GM12878 (cell line): ENCODE measurements at regions not wholly inside any gene's neighbourhood (a gene's known extent, or its start where the extent isn't known, plus 50 kb on each side); places are given as distances from the start of the nearest gene placed in this dataset.

Source experiments
- ATAC-seq: fragments of 200-7000 bp; cut with Tn5 transposase; 3 replicates; pipeline ENCODE4 v1.9.1; 2020; ENCODE audit warnings: mild to moderate bottlenecking, moderate library complexity
- BruUV-seq: library from RNA; stranded (reverse); fragments of 400-500 nt; replicated peaks from 2 replicates; lab custom pipeline; 2021; lab: Mats Ljungman, UMichigan
- CTCF ChIA-PET: fragments of 300-600 bp; sonication (Branson Sonifier 250); formaldehyde crosslinking; extraction: SDS; loops from one replicate; lab custom pipeline; 2021; ENCODE audit warnings: inconsistent platforms; lab: Yijun Ruan, JAX
- POLR2A ChIA-PET: fragments of 350-600 bp; formaldehyde crosslinking; extraction: SDS; loops from one replicate; lab custom pipeline; 2021; ENCODE audit warnings: inconsistent platforms; lab: Charles Lee
- RAD21 ChIA-PET: fragments of 300-600 bp; sonication (Branson Sonifier 250); formaldehyde crosslinking; loops from one replicate; lab custom pipeline; 2023; ENCODE audit warnings: antibody characterized with exemption; ENCODE audit not compliant: unreplicated experiment; lab: Charles Lee
- SMC1A ChIA-PET: fragments of 300-600 bp; sonication (Branson Sonifier 250); formaldehyde crosslinking; loops from one replicate; lab custom pipeline; 2023; ENCODE audit not compliant: unreplicated experiment, uncharacterized antibody; lab: Charles Lee
- DNase-seq: peaks from one replicate; pipeline ENCODE4 v3.0.0-alpha.2; 2011; ENCODE audit warnings: low read depth, low spot score
- FAIRE-seq: peaks from 3 replicates; lab custom pipeline; 2011; peaks lifted over from hg19 to GRCh38; lab: Jason Lieb, UNC
- H2AFZ ChIP-seq: 2 replicates; pipeline ENCODE4 v1.6.0; 2011; ENCODE audit warnings: low read depth, low read length, control low read depth; ENCODE audit not compliant: control insufficient read depth
- H3K27ac ChIP-seq: 2 replicates; pipeline ENCODE4 v1.5.1; 2011; ENCODE audit warnings: control low read depth; ENCODE audit not compliant: control insufficient read depth, insufficient read depth
- H3K27me3 ChIP-seq, 2 experiments: replicated peaks in 1 of 2; 2 replicates each; pipeline versions ENCODE4 v1.6.0 to v1.6.1; 2011; ENCODE audit warnings: low read length in 1 of 2; ENCODE audit not compliant: control insufficient read depth in 2 of 2, insufficient read depth in 2 of 2
- H3K36me3 ChIP-seq, 2 experiments: 2 replicates each; pipeline ENCODE4 v1.5.1; 2011; ENCODE audit warnings: low read length in 1 of 2; ENCODE audit not compliant: control insufficient read depth in 2 of 2, insufficient read depth in 2 of 2
- H3K4me1 ChIP-seq: 2 replicates; pipeline ENCODE4 v1.6.1; 2011; ENCODE audit warnings: mild to moderate bottlenecking, low read length, moderate library complexity, mixed read lengths; ENCODE audit not compliant: control insufficient read depth, insufficient read depth
- H3K4me2 ChIP-seq: 2 replicates; pipeline ENCODE4 v1.6.0; 2011; ENCODE audit warnings: control low read depth; ENCODE audit not compliant: control insufficient read depth, insufficient read depth
- H3K4me3 ChIP-seq: fragments of 200-600 bp; sonication (generic); 2 replicates; pipeline ENCODE4 v1.5.1; 2016
- H3K79me2 ChIP-seq: 2 replicates; pipeline ENCODE4 v1.6.0; 2011; ENCODE audit warnings: low read length; ENCODE audit not compliant: control insufficient read depth, insufficient read depth
- H3K9ac ChIP-seq: 2 replicates; pipeline ENCODE4 v1.8.0; 2011; ENCODE audit warnings: low read length, control low read depth, mixed read lengths; ENCODE audit not compliant: control insufficient read depth, insufficient read depth
- H3K9me3 ChIP-seq: replicated peaks from 3 replicates; pipeline ENCODE4 v1.5.1; 2011; ENCODE audit warnings: mild to moderate bottlenecking, low read length; ENCODE audit not compliant: control insufficient read depth, insufficient read depth
- H4K20me1 ChIP-seq: 2 replicates; pipeline ENCODE4 v1.6.0; 2011; ENCODE audit not compliant: control insufficient read depth, insufficient read depth
- ASH2L ChIP-seq: fragments of 300-600, 200-600 bp; sonication (generic); IDR thresholded peaks from 2 replicates; pipeline ENCODE4 v1.6.1; 2017; ENCODE audit warnings: low read depth, mild to moderate bottlenecking, borderline replicate concordance
- ATF7 ChIP-seq: fragments of 450-650 bp; IDR thresholded peaks from 2 replicates; pipeline ENCODE4 v1.6.1; 2016; ENCODE audit warnings: low read depth, mild to moderate bottlenecking
- BRCA1 ChIP-seq: IDR thresholded peaks from 2 replicates; pipeline ENCODE4 v1.6.1; 2011; ENCODE audit warnings: low read depth, low read length, improper control_type of control experiment
- FOS ChIP-seq: IDR thresholded peaks from 3 replicates; pipeline ENCODE4 v1.6.1; 2011; ENCODE audit warnings: borderline replicate concordance; ENCODE audit not compliant: insufficient read length; ENCODE audit errors: extremely low read depth
- GATAD2B ChIP-seq: fragments of 450-650 bp; conservative IDR thresholded peaks from 2 replicates; pipeline ENCODE4 v1.6.1; 2017; ENCODE audit warnings: low read depth, mild to moderate bottlenecking, moderate library complexity
- NR2C1 ChIP-seq: fragments of 450-650 bp; IDR thresholded peaks from 2 replicates; pipeline ENCODE4 v1.6.1; 2017; ENCODE audit warnings: antibody characterized with exemption, mild to moderate bottlenecking, moderate library complexity
- PAX5 ChIP-seq: IDR thresholded peaks from 2 replicates; pipeline ENCODE4 v1.6.1; 2011; ENCODE audit warnings: low read depth, low read length, borderline replicate concordance
- PML ChIP-seq: IDR thresholded peaks from 2 replicates; pipeline ENCODE4 v1.6.1; 2012; ENCODE audit warnings: low read length, inconsistent platforms
- POLR2AphosphoS5 ChIP-seq: IDR thresholded peaks from 2 replicates; pipeline ENCODE4 v1.6.1; 2011; ENCODE audit warnings: mild to moderate bottlenecking, low read length, inconsistent platforms
- SREBF1 ChIP-seq: IDR thresholded peaks from 2 replicates; pipeline ENCODE4 v1.6.1; 2012; ENCODE audit warnings: mild to moderate bottlenecking, low read length
- ZNF24 ChIP-seq: fragments of 450-650 bp; IDR thresholded peaks from 2 replicates; pipeline ENCODE4 v1.6.1; 2017; ENCODE audit warnings: antibody characterized with exemption, mild to moderate bottlenecking
- WGBS: methylation state at CpG from one replicate; pipeline ENCODE4 v1.1.6; 2016; ENCODE audit warnings: low lambda C conversion rate; ENCODE audit not compliant: insufficient replicate concordance, insufficient coverage; ENCODE audit errors: missing lambda C conversion rate; 5-methylcytosine and 5-hydroxymethylcytosine counted together
- in situ Hi-C: fragments of 300-500 bp; cut with MboI; formaldehyde crosslinking; loops from 9 replicates; pipeline ENCODE4 v1.14.3; 2018; ENCODE audit warnings: mixed read lengths
- intact Hi-C: fragments of 100-400 bp; cut with micrococcal nuclease; formaldehyde crosslinking; loops from one replicate; pipeline ENCODE4 v1.14.2; 2022; ENCODE audit not compliant: unreplicated experiment
- TF ChIP-seq, protein P1 (sequence below): fragments of 450-650 bp; IDR thresholded peaks from 2 replicates; pipeline ENCODE4 v1.6.1; 2016; ENCODE audit warnings: mild to moderate bottlenecking, moderate library complexity, borderline replicate concordance

DNA sequence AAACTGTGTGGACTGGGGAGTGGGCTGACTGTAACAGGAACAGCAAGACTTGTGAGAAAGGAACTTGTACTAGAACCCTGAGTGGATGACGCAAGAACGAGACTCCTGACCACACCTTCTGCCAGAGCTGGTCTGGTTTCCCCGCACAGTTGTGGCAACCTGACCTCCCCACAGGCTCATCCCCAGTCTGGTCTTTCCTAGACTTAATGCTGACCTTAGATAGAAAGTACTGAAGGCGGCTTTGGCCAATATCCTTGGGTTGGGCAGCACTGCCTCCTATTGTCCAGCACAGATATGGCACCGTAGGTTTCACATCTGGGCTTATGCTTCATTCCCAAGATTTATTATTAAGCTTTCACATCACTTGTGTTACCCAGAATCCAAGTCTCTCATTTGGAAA is 137.8 kb upstream of the FRG1 start (continued):
- TF ChIP-seq BRCA1 (no peak), ASH2L (no peak), PML (no peak), ATF7 (no peak), PAX5 (no peak), ZNF24 (no peak), FOS (no peak), NR2C1 (no peak), GATAD2B (no peak)
- TF ChIP-seq, protein P1, sequence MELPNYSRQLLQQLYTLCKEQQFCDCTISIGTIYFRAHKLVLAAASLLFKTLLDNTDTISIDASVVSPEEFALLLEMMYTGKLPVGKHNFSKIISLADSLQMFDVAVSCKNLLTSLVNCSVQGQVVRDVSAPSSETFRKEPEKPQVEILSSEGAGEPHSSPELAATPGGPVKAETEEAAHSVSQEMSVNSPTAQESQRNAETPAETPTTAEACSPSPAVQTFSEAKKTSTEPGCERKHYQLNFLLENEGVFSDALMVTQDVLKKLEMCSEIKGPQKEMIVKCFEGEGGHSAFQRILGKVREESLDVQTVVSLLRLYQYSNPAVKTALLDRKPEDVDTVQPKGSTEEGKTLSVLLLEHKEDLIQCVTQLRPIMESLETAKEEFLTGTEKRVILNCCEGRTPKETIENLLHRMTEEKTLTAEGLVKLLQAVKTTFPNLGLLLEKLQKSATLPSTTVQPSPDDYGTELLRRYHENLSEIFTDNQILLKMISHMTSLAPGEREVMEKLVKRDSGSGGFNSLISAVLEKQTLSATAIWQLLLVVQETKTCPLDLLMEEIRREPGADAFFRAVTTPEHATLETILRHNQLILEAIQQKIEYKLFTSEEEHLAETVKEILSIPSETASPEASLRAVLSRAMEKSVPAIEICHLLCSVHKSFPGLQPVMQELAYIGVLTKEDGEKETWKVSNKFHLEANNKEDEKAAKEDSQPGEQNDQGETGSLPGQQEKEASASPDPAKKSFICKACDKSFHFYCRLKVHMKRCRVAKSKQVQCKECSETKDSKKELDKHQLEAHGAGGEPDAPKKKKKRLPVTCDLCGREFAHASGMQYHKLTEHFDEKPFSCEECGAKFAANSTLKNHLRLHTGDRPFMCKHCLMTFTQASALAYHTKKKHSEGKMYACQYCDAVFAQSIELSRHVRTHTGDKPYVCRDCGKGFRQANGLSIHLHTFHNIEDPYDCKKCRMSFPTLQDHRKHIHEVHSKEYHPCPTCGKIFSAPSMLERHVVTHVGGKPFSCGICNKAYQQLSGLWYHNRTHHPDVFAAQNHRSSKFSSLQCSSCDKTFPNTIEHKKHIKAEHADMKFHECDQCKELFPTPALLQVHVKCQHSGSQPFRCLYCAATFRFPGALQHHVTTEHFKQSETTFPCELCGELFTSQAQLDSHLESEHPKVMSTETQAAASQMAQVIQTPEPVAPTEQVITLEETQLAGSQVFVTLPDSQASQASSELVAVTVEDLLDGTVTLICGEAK: no peak

DNA sequence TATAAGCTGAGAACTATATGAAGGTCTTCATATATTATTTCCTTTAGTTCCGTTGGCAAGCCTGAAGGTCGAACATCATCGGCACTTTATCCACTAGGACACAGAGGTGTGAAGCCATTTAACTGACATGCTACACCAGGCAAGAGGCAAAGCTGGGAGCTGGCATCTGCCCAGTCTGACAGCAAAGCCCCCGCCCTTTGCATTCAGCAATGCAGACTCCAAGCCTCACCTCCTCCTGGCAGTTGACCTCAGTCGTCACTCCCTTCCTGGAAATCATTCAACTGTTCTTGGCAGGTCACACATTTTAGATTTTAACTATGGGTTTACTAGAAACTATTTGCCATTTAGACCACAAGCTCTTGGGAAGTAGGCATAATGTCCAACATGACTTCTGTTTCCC is 135.8 kb upstream of the FRG1 start:
- ATAC-seq: no peak
- H4K20me1 ChIP-seq: no peaks in the 10 kb centered on the region
- no peaks in the 10 kb centered on the region for H3K36me3 ChIP-seq
- 27% methylated on average over 5 of the region's 5 CpGs for WGBS
- no peak for DNase-seq
- intact Hi-C loops: no loop called here
- BruUV-seq: no TSS peak
- ChIA-PET RAD21 (no interaction called here), CTCF (no interaction called here), POLR2A (no interaction called here), SMC1A (no interaction called here)
- no peak overlapping the region for H2AFZ ChIP-seq
- H3K27ac ChIP-seq: no peak overlapping the region
- no peak for FAIRE-seq
- H3K9me3 ChIP-seq: no peaks in the 10 kb centered on the region; the same call in 2 of the 3 replicates
- no peak overlapping the region for H3K4me3 ChIP-seq
- no peaks in the 10 kb centered on the region for H3K4me1 ChIP-seq
- TF ChIP-seq POLR2AphosphoS5 (no peak), SREBF1 (no peak)
- H3K79me2 ChIP-seq: no peaks in the 10 kb centered on the region
- no peak overlapping the region for H3K9ac ChIP-seq
- H3K4me2 ChIP-seq: no peak overlapping the region
- no peaks in the 10 kb centered on the region for H3K27me3 ChIP-seq
- in situ Hi-C loops: no loop called here
